A673 (cell line): ENCODE measurements at regions not wholly inside any gene's neighbourhood (a gene's known extent, or its start where the extent isn't known, plus 50 kb on each side); places are given as distances from the start of the nearest gene placed in this dataset.

Experiments
- BruUV-seq: library from RNA; stranded (reverse); fragments of 400-500 nt; replicated peaks from 2 replicates; lab custom pipeline; 2021; lab: Mats Ljungman, UMichigan
- CTCF ChIA-PET: fragments of 300-600 bp; sonication (Branson Sonifier 250); formaldehyde crosslinking; loops from one replicate; lab custom pipeline; 2022; ENCODE audit warnings: antibody characterized with exemption; lab: Charles Lee
- POLR2A ChIA-PET: fragments of 300-600 bp; sonication (Branson Sonifier 250); formaldehyde crosslinking; loops from one replicate; lab custom pipeline; 2022; ENCODE audit warnings: antibody characterized with exemption; ENCODE audit not compliant: low non-redundant PET; lab: Charles Lee
- DNase-seq: peaks from one replicate; pipeline ENCODE4 v3.0.0-alpha.2; 2015; ENCODE audit warnings: low spot score
- H3K27ac ChIP-seq: fragments of 200-600 bp; sonication (generic); 2 replicates; pipeline ENCODE4 v1.5.1; 2016; ENCODE audit warnings: mixed run types, low read depth, mild to moderate bottlenecking, mixed read lengths, antibody characterized with exemption, low read length; ENCODE audit not compliant: poor library complexity, severe bottlenecking
- H3K27me3 ChIP-seq: fragments of 200-600 bp; sonication (generic); replicated peaks from 2 replicates; pipeline ENCODE4 v1.6.1; 2017; ENCODE audit warnings: mixed run types, low read depth, mild to moderate bottlenecking, mixed read lengths, antibody characterized with exemption, low read length; ENCODE audit not compliant: insufficient read depth, poor library complexity
- H3K36me3 ChIP-seq: fragments of 200-600 bp; sonication (generic); 2 replicates; pipeline ENCODE4 v1.6.1; 2016; ENCODE audit warnings: mixed run types, mild to moderate bottlenecking, mixed read lengths, antibody characterized with exemption, low read length; ENCODE audit not compliant: insufficient read depth, poor library complexity, severe bottlenecking
- H3K4me1 ChIP-seq: fragments of 200-600 bp; sonication (generic); 2 replicates; pipeline ENCODE4 v1.6.1; 2017; ENCODE audit warnings: mixed run types, mild to moderate bottlenecking, mixed read lengths, antibody characterized with exemption, low read length; ENCODE audit not compliant: insufficient read depth, poor library complexity, severe bottlenecking
- H3K4me3 ChIP-seq: fragments of 200-600 bp; sonication (generic); 2 replicates; pipeline ENCODE4 v1.5.1; 2016; ENCODE audit warnings: low read depth, mixed run types, mild to moderate bottlenecking, mixed read lengths, low read length; ENCODE audit not compliant: poor library complexity, severe bottlenecking
- H3K9me3 ChIP-seq: fragments of 200-600 bp; sonication (generic); 2 replicates; pipeline ENCODE4 v1.6.1; 2016; ENCODE audit warnings: mixed run types, low read depth, mild to moderate bottlenecking, mixed read lengths, antibody characterized with exemption, low read length; ENCODE audit not compliant: poor library complexity, severe bottlenecking
- CTCF ChIP-seq: fragments of 300-800, 200-600 bp; sonication (generic); conservative IDR thresholded peaks from 2 replicates; pipeline ENCODE4 v1.5.1; 2017; ENCODE audit warnings: low read depth, mild to moderate bottlenecking, antibody characterized with exemption, low read length, moderate library complexity, mixed read lengths
- EZH2 ChIP-seq: fragments of 200-600 bp; sonication (generic); IDR thresholded peaks from 2 replicates; pipeline ENCODE4 v1.6.1; 2017; ENCODE audit warnings: borderline replicate concordance, low read depth, mild to moderate bottlenecking, mixed read lengths, antibody characterized with exemption, low read length; ENCODE audit not compliant: poor library complexity, severe bottlenecking
- intact Hi-C: fragments of 100-400 bp; cut with micrococcal nuclease; formaldehyde crosslinking; loops from one replicate; pipeline ENCODE4 v1.10.0; 2022; ENCODE audit not compliant: unreplicated experiment

- POLR2A ChIA-PET, result no interaction called here
- Histone ChIP-seq H3K9me3 (no peaks in the 10 kb centered on the region), H3K27ac (no peak overlapping the region), H3K4me1 (no peaks in the 10 kb centered on the region), H3K27me3 (no peaks in the 10 kb centered on the region), H3K4me3 (no peak overlapping the region), H3K36me3 (no peaks in the 10 kb centered on the region)
- BruUV-seq, result no TSS peak
- TF ChIP-seq CTCF, result no peak
- intact Hi-C loops, result no loop called here
- no peak for DNase-seq
- CTCF ChIA-PET, result no interaction called here
Measured at GRCh38 chr2:204086167-204086566, 149.6 kb downstream of the ICOS start.

GRCh38 chr2:204089105-204089504, 152.5 kb downstream of the ICOS start:
- H3K27me3 ChIP-seq, result no peaks in the 10 kb centered on the region
- POLR2A ChIA-PET, result no interaction called here
- H3K4me3 ChIP-seq, result no peak overlapping the region
- no TSS peak for BruUV-seq
- no peak for TF ChIP-seq CTCF
- TF ChIP-seq EZH2, result no peak
- DNase-seq, result no peak
- CTCF ChIA-PET, result no interaction called here
- no peaks in the 10 kb centered on the region for H3K4me1 ChIP-seq
- H3K27ac ChIP-seq, result no peak overlapping the region
- no peaks in the 10 kb centered on the region for H3K36me3 ChIP-seq
- intact Hi-C loops, result no loop called here
- H3K9me3 ChIP-seq, result peaks cover 4% of the 10 kb centered on the region

DNA sequence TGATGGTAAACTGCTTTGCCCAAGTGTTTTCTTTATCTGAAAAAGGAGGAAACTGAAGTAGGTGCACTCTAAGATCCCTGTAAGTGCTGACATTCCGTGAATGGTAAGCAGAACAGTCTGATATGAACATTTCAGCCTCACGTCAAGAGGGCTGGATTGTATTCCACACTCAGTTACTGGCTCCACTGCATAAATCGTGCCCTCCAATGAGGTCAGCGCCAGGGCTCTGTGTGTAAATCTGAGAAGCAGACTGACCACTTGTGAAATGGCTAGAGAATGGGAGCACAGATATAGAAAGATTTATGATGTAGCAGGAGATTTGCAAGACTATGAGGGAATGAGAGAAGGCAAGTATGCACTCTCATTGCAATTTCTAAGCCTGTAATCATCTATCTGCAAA, 153.0 kb downstream of the ICOS start:
- POLR2A ChIA-PET, result no interaction called here
- TF ChIP-seq CTCF (no peak), EZH2 (no peak)
- no TSS peak for BruUV-seq
- H3K4me3 ChIP-seq, result no peak overlapping the region
- H3K36me3 ChIP-seq, result no peaks in the 10 kb centered on the region
- CTCF ChIA-PET, result no interaction called here
- H3K4me1 ChIP-seq, result no peaks in the 10 kb centered on the region
- H3K9me3 ChIP-seq, result peaks cover 4% of the 10 kb centered on the region
- no peak for DNase-seq
- no peaks in the 10 kb centered on the region for H3K27me3 ChIP-seq
- intact Hi-C loops, result no loop called here
- H3K27ac ChIP-seq, result no peak overlapping the region
